ENCODE measurements at regions not wholly inside any gene's neighbourhood (a gene's known extent, or its start where the extent isn't known, plus 50 kb on each side); places are given as distances from the start of the nearest gene placed in this dataset.

- TF ChIP-seq, protein P1, sequence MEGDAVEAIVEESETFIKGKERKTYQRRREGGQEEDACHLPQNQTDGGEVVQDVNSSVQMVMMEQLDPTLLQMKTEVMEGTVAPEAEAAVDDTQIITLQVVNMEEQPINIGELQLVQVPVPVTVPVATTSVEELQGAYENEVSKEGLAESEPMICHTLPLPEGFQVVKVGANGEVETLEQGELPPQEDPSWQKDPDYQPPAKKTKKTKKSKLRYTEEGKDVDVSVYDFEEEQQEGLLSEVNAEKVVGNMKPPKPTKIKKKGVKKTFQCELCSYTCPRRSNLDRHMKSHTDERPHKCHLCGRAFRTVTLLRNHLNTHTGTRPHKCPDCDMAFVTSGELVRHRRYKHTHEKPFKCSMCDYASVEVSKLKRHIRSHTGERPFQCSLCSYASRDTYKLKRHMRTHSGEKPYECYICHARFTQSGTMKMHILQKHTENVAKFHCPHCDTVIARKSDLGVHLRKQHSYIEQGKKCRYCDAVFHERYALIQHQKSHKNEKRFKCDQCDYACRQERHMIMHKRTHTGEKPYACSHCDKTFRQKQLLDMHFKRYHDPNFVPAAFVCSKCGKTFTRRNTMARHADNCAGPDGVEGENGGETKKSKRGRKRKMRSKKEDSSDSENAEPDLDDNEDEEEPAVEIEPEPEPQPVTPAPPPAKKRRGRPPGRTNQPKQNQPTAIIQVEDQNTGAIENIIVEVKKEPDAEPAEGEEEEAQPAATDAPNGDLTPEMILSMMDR (IDR thresholded peaks at IDR 0.05; ENCODE audit: insufficient read depth, low read length, poor library complexity, severe bottlenecking), result no peak
- no peak for TF ChIP-seq EZH2phosphoT487 (conservative IDR thresholded peaks at IDR 0.05; ENCODE audit: low read length)
Observed at GRCh38 chr3:71903112-71903495, 118.2 kb upstream of the PROK2 start.

All from SU-DHL-6 (cell line).